Left lung (tissue), 4 donors: ENCODE measurements at regions not wholly inside any gene's neighbourhood (a gene's known extent, or its start where the extent isn't known, plus 50 kb on each side); places are given as distances from the start of the nearest gene placed in this dataset.

Experiments used
- ATAC-seq: fragments of 200-7000 bp; cut with Tn5 transposase; one replicate; pipeline ENCODE4 v1.9.1; 2020; ENCODE audit warnings: moderate library complexity
- DNase-seq, 4 donors: peaks; one replicate each; pipeline ENCODE4 v3.0.0-alpha.2; 2013 to 2020
- H3K27ac ChIP-seq, 2 donors: fragments of 200-600 bp; sonication (generic) in 1 of 2; one replicate each; pipeline versions ENCODE4 v1.5.0 to v1.8.0; 2020 to 2021
- H3K27me3 ChIP-seq, 2 donors: fragments of 200-600 bp; sonication (generic) in 1 of 2; one replicate each; pipeline versions ENCODE4 v1.5.0 to v1.8.0; 2020 to 2021
- H3K36me3 ChIP-seq, 2 donors: fragments of 200-600 bp; sonication (generic) in 1 of 2; one replicate each; pipeline versions ENCODE4 v1.5.0 to v1.8.0; 2020 to 2021
- H3K4me1 ChIP-seq, 2 donors: fragments of 200-600 bp; one replicate each; pipeline ENCODE4 v1.8.0; 2021
- H3K4me3 ChIP-seq, 2 donors: fragments of 200-600 bp; sonication (generic) in 1 of 2; one replicate each; pipeline versions ENCODE4 v1.5.0 to v1.8.0; 2020 to 2021; ENCODE audit warnings: mild to moderate bottlenecking in 1 of 2
- H3K9me3 ChIP-seq, 2 donors: fragments of 200-600 bp; sonication (generic) in 1 of 2; one replicate each; pipeline versions ENCODE4 v1.5.0 to v1.8.0; 2020 to 2021
- intact Hi-C, 2 donors: fragments of 100-400 bp; cut with DNase I; formaldehyde crosslinking; loops; one replicate each; pipeline versions ENCODE4 v1.11.2 to v1.14.2; 2022
- TF ChIP-seq, protein P1 (sequence below), 2 donors: fragments of 200-600 bp; sonication (generic) in 1 of 2; IDR thresholded peaks; one replicate each; pipeline versions ENCODE4 v1.5.0 to v1.8.0; 2021; ENCODE audit warnings: antibody characterized with exemption in 2 of 2
- donor health status: DM: no; HTN: yes; CAD: no.
- donor health status: DM: no; HTN: no; CAD: no.

DNA sequence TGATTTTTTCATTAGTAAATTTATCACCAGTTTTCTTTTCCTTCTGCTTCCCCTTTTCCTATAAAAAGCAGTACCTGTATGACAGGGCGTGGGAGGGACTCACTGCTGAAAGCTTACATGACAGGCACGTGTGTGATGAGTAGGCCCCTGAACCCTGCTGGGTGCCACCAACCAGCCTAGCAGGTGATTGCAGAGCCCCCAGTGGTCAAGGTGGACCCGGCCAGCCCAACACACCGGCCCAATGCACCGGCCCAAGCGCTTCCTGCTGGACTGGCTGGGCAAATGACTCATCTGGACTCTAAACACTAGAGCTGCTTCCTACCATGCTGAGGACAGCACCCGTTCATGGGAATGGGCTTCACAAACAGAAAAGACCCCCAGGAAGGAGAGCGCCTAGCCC, 89.8 kb upstream of the TMEM72 start:
- ATAC-seq (no peak), DNase-seq (no peak)
- H3K27ac ChIP-seq: no peak overlapping the region
- H3K9me3 ChIP-seq: no peaks in the 10 kb centered on the region
- no peaks in the 10 kb centered on the region for H3K4me1 ChIP-seq
- intact Hi-C loops: no loop called here
- H3K36me3 ChIP-seq: no peaks in the 10 kb centered on the region
- TF ChIP-seq, protein P1, sequence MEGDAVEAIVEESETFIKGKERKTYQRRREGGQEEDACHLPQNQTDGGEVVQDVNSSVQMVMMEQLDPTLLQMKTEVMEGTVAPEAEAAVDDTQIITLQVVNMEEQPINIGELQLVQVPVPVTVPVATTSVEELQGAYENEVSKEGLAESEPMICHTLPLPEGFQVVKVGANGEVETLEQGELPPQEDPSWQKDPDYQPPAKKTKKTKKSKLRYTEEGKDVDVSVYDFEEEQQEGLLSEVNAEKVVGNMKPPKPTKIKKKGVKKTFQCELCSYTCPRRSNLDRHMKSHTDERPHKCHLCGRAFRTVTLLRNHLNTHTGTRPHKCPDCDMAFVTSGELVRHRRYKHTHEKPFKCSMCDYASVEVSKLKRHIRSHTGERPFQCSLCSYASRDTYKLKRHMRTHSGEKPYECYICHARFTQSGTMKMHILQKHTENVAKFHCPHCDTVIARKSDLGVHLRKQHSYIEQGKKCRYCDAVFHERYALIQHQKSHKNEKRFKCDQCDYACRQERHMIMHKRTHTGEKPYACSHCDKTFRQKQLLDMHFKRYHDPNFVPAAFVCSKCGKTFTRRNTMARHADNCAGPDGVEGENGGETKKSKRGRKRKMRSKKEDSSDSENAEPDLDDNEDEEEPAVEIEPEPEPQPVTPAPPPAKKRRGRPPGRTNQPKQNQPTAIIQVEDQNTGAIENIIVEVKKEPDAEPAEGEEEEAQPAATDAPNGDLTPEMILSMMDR (IDR thresholded peaks at IDR 0.05): no peak
- no peak overlapping the region for H3K4me3 ChIP-seq
- H3K27me3 ChIP-seq: no peaks in the 10 kb centered on the region

DNA sequence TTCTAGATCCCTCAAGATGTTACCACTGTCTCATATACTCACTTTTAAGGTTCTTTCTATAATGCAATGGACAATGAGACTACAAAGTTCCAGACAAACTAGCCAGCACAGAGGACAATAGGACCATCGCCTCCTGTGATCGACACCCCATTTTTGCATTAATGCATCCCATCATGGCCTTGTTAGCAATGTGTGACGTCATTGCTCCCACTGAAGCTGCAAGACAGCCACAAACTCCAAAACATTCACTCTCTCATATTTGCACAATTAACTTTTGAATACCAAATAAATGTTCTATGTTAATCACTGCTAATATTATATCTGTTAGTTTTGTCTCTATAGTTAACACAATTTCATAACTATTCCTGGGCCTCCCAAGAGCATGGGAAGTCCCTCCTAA, 88.8 kb upstream of the TMEM72 start:
- ATAC-seq: no peak
- Histone ChIP-seq H3K36me3 (no peaks in the 10 kb centered on the region), H3K27me3 (no peaks in the 10 kb centered on the region), H3K4me1 (no peaks in the 10 kb centered on the region), H3K4me3 (no peak overlapping the region), H3K27ac (no peak overlapping the region), H3K9me3 (no peaks in the 10 kb centered on the region)
- TF ChIP-seq, protein P1 (IDR thresholded peaks at IDR 0.05): no peak
- intact Hi-C loops: no loop called here
- DNase-seq: no peak

DNA sequence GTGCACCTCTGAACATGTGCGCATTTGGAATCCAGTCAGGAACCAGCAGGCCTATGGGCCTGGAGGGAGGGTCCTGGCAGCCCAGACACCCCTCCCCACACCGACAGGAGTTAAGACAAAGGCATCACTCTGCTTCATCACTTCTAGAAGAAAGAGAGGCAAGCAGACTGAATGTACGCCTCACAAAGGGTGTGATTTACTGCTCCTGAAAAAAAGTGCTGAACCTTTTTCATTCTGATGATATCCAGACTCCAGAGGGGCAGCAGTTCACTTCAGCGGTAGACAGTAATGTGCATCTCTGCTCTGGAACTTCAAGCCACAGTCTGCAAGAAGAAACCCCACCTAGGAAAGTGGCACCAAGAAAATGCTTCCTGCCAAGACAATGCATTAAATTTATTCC, 88.2 kb upstream of the TMEM72 start:
- intact Hi-C loops: no loop called here
- ATAC-seq (no peak), DNase-seq (no peak)
- Histone ChIP-seq H3K9me3 (no peaks in the 10 kb centered on the region), H3K27ac (no peak overlapping the region), H3K4me1 (no peaks in the 10 kb centered on the region), H3K4me3 (no peak overlapping the region), H3K36me3 (no peaks in the 10 kb centered on the region), H3K27me3 (no peaks in the 10 kb centered on the region)
- TF ChIP-seq, protein P1 (IDR thresholded peaks at IDR 0.05): no peak

DNA sequence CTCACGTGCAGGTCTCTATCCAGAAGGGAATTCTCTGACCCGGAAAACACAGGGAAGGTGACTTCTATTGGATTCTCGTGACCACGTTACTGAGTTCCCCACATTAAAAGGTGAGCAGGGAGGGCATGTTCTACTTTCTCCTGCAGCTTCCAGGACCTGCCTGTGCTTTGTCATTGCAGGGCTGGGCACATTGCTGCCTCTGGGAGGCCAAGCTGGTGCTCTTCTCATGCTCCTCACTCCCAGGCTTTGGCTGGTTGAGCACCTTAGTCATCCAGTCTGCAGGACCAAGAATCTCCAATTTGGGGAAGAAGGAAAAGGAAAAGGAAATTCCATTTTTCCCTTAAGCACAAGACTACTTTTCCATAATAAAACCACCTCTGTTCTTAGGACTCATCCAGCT, 86.5 kb upstream of the TMEM72 start:
- intact Hi-C loops: no loop called here
- H3K27ac ChIP-seq: no peak overlapping the region
- H3K9me3 ChIP-seq: no peaks in the 10 kb centered on the region
- no peak overlapping the region for H3K4me3 ChIP-seq
- TF ChIP-seq, protein P1 (IDR thresholded peaks at IDR 0.05): no peak
- ATAC-seq (no peak), DNase-seq (no peak)
- H3K36me3 ChIP-seq: no peaks in the 10 kb centered on the region
- no peaks in the 10 kb centered on the region for H3K27me3 ChIP-seq
- no peaks in the 10 kb centered on the region for H3K4me1 ChIP-seq

DNA sequence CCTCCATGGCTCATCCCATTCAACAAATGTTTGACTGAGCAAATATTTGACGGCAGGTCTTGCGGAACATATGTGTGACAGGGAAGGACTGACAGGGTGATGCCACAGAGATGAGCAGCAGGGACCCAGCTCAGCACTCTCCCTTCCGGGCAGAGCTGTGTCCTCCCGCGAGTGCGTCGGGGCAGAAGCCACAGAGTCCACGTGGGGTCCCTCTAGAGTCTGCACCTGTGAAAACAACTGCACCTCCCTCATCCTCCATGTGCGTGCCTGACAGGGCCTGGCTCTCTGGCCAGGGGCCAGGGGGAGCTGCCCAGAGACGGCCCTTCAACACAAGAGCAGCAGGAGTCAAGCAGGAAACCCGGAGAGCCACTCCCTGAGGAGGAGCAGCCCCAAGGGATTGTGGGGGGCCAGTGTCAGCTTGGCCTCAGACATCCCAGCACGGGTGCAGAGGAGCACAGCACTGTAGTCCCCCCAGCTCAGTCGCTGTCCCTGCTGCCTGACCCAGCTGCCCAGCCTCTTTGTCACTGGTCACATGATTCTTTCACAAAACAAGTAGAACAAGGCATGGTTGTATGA, 83.6 kb upstream of the TMEM72 start:
- Histone ChIP-seq H3K4me3 (no peak overlapping the region), H3K27me3 (no peaks in the 10 kb centered on the region), H3K4me1 (peaks cover 0 to 5% of the 10 kb centered on the region in 2 donors), H3K36me3 (no peaks in the 10 kb centered on the region), H3K9me3 (no peaks in the 10 kb centered on the region), H3K27ac (no peak overlapping the region)
- intact Hi-C loops: no loop called here
- peak in 2 of 4 donors; percentile 19 to 48 for DNase-seq
- TF ChIP-seq, protein P1 (IDR thresholded peaks at IDR 0.05): no peak
- ATAC-seq: peak; percentile 83
